ENCODE measurements at regions not wholly inside any gene's neighbourhood (a gene's known extent, or its start where the extent isn't known, plus 50 kb on each side); places are given as distances from the start of the nearest gene placed in this dataset.

DNA sequence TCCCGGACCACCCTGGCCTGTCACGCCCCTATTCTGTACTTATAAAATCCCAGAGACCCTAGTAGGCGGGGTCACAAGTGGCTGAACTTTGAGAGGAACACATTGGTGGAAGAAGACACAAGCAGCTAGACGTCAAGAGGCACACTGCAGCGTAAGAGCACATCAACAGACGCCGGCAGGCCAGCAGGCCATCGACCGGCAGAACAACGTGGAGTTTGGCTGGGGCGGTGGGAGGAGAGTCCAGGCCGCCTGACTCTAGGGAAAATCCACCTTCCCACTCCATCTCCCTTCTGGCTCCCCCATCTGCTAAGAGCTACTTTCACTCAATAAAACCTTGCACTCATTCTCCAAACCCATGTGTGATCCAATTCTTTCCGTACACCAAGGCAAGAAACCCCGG is 601.8 kb upstream of the CDH2 start:
- no peak for TF ChIP-seq CTCF (IDR thresholded peaks at IDR 0.05)
- TF ChIP-seq POLR2A (IDR thresholded peaks at IDR 0.05): no peak
